Keratinocyte (primary cell): ENCODE measurements at regions not wholly inside any gene's neighbourhood (a gene's known extent, or its start where the extent isn't known, plus 50 kb on each side); places are given as distances from the start of the nearest gene placed in this dataset.

Source experiments
- DNase-seq: peaks from one replicate; pipeline ENCODE4 v3.0.0-alpha.2; 2011; ENCODE audit warnings: low read depth, missing footprints, low spot score
- FAIRE-seq: peaks from 2 replicates; lab custom pipeline; 2011; peaks lifted over from hg19 to GRCh38; lab: Jason Lieb, UNC
- H2AFZ ChIP-seq: 2 replicates; pipeline ENCODE4 v1.6.0; 2012; ENCODE audit warnings: low read length, control low read depth, inconsistent platforms; ENCODE audit not compliant: control insufficient read depth
- H3K27ac ChIP-seq: 2 replicates; pipeline ENCODE4 v1.5.1; 2011; ENCODE audit warnings: low read length; ENCODE audit not compliant: control insufficient read depth, insufficient read depth
- H3K27me3 ChIP-seq: 3 replicates; pipeline ENCODE4 v1.6.0; 2011; ENCODE audit warnings: low read length; ENCODE audit not compliant: control insufficient read depth, insufficient read depth; ENCODE audit errors: extremely low read depth
- H3K36me3 ChIP-seq, 2 experiments: 2 replicates in 1 of 2; 3 replicates in 1 of 2; pipeline ENCODE4 v1.5.1; 2011; ENCODE audit warnings: low read length in 2 of 2, mild to moderate bottlenecking in 1 of 2; ENCODE audit not compliant: control insufficient read depth in 2 of 2, insufficient read depth in 2 of 2; ENCODE audit errors: extremely low read depth in 1 of 2
- H3K4me1 ChIP-seq: 3 replicates; pipeline ENCODE4 v1.5.1; 2011; ENCODE audit warnings: low read length; ENCODE audit not compliant: control insufficient read depth, insufficient read depth; ENCODE audit errors: extremely low read depth
- H3K4me2 ChIP-seq: 3 replicates; pipeline ENCODE4 v1.6.0; 2011; ENCODE audit warnings: low read depth, low read length; ENCODE audit not compliant: control insufficient read depth, insufficient read depth; ENCODE audit errors: extremely low read depth
- H3K4me3 ChIP-seq, 3 experiments: fragments of 200-600 bp in 1 of 3; sonication (generic) in 1 of 3; 2 replicates in 2 of 3; 3 replicates in 1 of 3; pipeline ENCODE4 v1.5.1; 2011 to 2016; ENCODE audit warnings: low read length in 3 of 3, mild to moderate bottlenecking in 3 of 3, control low read depth in 2 of 3, inconsistent platforms in 1 of 3, low read depth in 1 of 3, mixed read lengths in 1 of 3, mixed run types in 1 of 3, moderate library complexity in 1 of 3; ENCODE audit not compliant: control insufficient read depth in 2 of 3, insufficient read depth in 2 of 3; ENCODE audit errors: extremely low read depth in 1 of 3
- H3K79me2 ChIP-seq: 2 replicates; pipeline ENCODE4 v1.6.0; 2012; ENCODE audit warnings: low read length; ENCODE audit not compliant: control insufficient read depth, insufficient read depth
- H3K9ac ChIP-seq: 3 replicates; pipeline ENCODE4 v1.6.0; 2011; ENCODE audit warnings: low read length; ENCODE audit not compliant: control insufficient read depth, insufficient read depth; ENCODE audit errors: extremely low read depth
- H3K9me1 ChIP-seq: 3 replicates; pipeline ENCODE4 v1.6.0; 2011; ENCODE audit warnings: low read length; ENCODE audit not compliant: control insufficient read depth, insufficient read depth; ENCODE audit errors: extremely low read depth
- H3K9me3 ChIP-seq: 2 replicates; pipeline ENCODE4 v1.5.1; 2012; ENCODE audit warnings: low read depth, low read length; ENCODE audit not compliant: control insufficient read depth
- H4K20me1 ChIP-seq: 3 replicates; pipeline ENCODE4 v1.6.0; 2011; ENCODE audit warnings: low read length; ENCODE audit not compliant: control insufficient read depth, insufficient read depth; ENCODE audit errors: extremely low read depth
- CTCF ChIP-seq, 3 experiments: IDR thresholded peaks in 1 of 3; conservative IDR thresholded peaks in 1 of 3; optimal IDR thresholded peaks in 1 of 3; 2 replicates in 2 of 3; 3 replicates in 1 of 3; pipeline versions ENCODE3 to v1.5.1; 2011; ENCODE audit warnings: low read length in 3 of 3, mild to moderate bottlenecking in 3 of 3, moderate library complexity in 2 of 3, control low read depth in 1 of 3, inconsistent platforms in 1 of 3; ENCODE audit not compliant: insufficient read depth in 2 of 3; ENCODE audit errors: extremely low read depth in 1 of 3
- EZH2 ChIP-seq: IDR thresholded peaks from one replicate; pipeline ENCODE4 v1.6.1; 2012; ENCODE audit warnings: inconsistent platforms, mild to moderate bottlenecking, low read length, moderate library complexity
- dilution Hi-C: fragments of 300-500 bp; cut with MboI; formaldehyde crosslinking; loops from one replicate; pipeline ENCODE4 v1.7.0; 2020; ENCODE audit warnings: low sequenced_read_pairs; ENCODE audit not compliant: extremely low pct_ligation_motif_present

- Histone ChIP-seq H3K9ac (no peak overlapping the region), H2AFZ (no peak overlapping the region), H3K27me3 (no peaks in the 10 kb centered on the region), H3K27ac (no peak overlapping the region), H3K79me2 (no peaks in the 10 kb centered on the region), H3K4me2 (no peak overlapping the region), H3K9me1 (no peaks in the 10 kb centered on the region), H4K20me1 (no peaks in the 10 kb centered on the region), H3K9me3 (no peaks in the 10 kb centered on the region), H3K4me1 (peaks cover 9% of the 10 kb centered on the region), H3K4me3 (no peak overlapping the region), H3K36me3 (no peaks in the 10 kb centered on the region)
- no peak for TF ChIP-seq EZH2
- TF ChIP-seq CTCF (optimal IDR thresholded peaks at IDR 0.05 in 1 of 3, IDR thresholded peaks at IDR 0.05 in 1 of 3, conservative IDR thresholded peaks at IDR 0.05 in 1 of 3; ENCODE audit: extremely low read depth in 1 of 3, insufficient read depth in 2 of 3, low read length in 3 of 3), result no peak
- peak; percentile 62 for FAIRE-seq
- dilution Hi-C loops, result no loop called here
- DNase-seq, result no peak
Measured at GRCh38 chr18:67599277-67599676, 82.8 kb upstream of the DSEL start.

- H2AFZ ChIP-seq, result no peak overlapping the region
- no peak overlapping the region for H3K4me2 ChIP-seq
- TF ChIP-seq EZH2 (no peak), CTCF (optimal IDR thresholded peaks at IDR 0.05 in 1 of 3, IDR thresholded peaks at IDR 0.05 in 1 of 3, conservative IDR thresholded peaks at IDR 0.05 in 1 of 3; ENCODE audit: extremely low read depth in 1 of 3, insufficient read depth in 2 of 3, low read length in 3 of 3) (no peak)
- no peaks in the 10 kb centered on the region for H4K20me1 ChIP-seq
- dilution Hi-C loops, result no loop called here
- no peaks in the 10 kb centered on the region for H3K79me2 ChIP-seq
- no peaks in the 10 kb centered on the region for H3K27me3 ChIP-seq
- H3K9me1 ChIP-seq, result no peaks in the 10 kb centered on the region
- H3K9ac ChIP-seq, result no peak overlapping the region
- DNase-seq, result no peak
- H3K36me3 ChIP-seq, result no peaks in the 10 kb centered on the region
- H3K9me3 ChIP-seq, result no peaks in the 10 kb centered on the region
- peaks cover 9% of the 10 kb centered on the region for H3K4me1 ChIP-seq
- peak; percentile 23 for FAIRE-seq
- no peak overlapping the region for H3K4me3 ChIP-seq
- H3K27ac ChIP-seq, result no peak overlapping the region
Measured at GRCh38 chr18:67597759-67598158, 81.2 kb upstream of the DSEL start.
